Retinal pigment epithelial cell (primary cell): ENCODE measurements at regions not wholly inside any gene's neighbourhood (a gene's known extent, or its start where the extent isn't known, plus 50 kb on each side); places are given as distances from the start of the nearest gene placed in this dataset.

ENCODE experiments used
- DNase-seq: peaks from one replicate; pipeline ENCODE4 v3.0.0-alpha.2; 2010; ENCODE audit warnings: low read depth
- H3K4me3 ChIP-seq: 2 replicates; pipeline ENCODE4 v1.5.1; 2011; ENCODE audit warnings: mild to moderate bottlenecking, low read length, control low read depth, moderate library complexity
- TF ChIP-seq, protein P1 (sequence below): conservative IDR thresholded peaks from 2 replicates; pipeline ENCODE4 v1.5.1; 2011; ENCODE audit warnings: low read depth, low read length, control low read depth, inconsistent platforms

DNA sequence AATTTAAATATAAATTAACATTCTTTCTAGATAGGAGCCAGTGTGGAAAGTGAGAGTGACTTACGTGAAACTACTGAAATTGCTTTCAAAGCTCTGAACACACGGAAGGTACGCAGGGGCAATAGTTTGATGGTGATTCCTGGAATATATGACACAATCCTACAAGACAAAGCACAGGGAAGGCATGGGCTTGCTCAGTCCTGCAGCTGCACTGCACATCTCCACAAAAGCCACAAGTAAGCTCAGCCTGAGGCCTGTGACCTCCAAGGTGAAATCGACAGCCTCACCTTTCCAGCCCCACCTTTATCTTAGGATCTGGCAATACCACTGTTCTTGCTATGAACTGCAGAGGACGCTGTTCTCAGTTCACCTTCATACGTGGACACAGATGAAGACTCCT is 109.3 kb upstream of the SCN10A start:
- no peak for DNase-seq
- no peak overlapping the region for H3K4me3 ChIP-seq
- TF ChIP-seq, protein P1, sequence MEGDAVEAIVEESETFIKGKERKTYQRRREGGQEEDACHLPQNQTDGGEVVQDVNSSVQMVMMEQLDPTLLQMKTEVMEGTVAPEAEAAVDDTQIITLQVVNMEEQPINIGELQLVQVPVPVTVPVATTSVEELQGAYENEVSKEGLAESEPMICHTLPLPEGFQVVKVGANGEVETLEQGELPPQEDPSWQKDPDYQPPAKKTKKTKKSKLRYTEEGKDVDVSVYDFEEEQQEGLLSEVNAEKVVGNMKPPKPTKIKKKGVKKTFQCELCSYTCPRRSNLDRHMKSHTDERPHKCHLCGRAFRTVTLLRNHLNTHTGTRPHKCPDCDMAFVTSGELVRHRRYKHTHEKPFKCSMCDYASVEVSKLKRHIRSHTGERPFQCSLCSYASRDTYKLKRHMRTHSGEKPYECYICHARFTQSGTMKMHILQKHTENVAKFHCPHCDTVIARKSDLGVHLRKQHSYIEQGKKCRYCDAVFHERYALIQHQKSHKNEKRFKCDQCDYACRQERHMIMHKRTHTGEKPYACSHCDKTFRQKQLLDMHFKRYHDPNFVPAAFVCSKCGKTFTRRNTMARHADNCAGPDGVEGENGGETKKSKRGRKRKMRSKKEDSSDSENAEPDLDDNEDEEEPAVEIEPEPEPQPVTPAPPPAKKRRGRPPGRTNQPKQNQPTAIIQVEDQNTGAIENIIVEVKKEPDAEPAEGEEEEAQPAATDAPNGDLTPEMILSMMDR, result no peak

DNA sequence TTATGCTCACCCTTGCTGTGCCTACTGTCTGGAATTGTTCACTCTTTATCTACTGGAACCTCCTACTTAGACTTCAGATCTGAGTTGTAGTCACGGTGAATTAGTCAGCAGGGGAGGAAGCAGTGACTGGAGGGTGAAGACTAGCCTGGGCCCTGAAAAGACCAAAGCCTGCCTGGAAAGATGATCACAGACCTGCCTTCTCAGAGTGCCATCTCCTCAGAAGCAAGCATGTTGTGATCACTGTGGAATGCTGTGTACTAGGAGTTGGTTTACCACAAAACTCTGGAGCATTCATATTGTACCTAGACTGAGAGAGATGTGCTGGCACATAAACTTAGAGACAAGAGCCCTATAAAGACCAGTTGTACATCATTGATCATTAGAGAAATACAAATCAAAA is 100.7 kb upstream of the SCN10A start:
- no peak overlapping the region for H3K4me3 ChIP-seq
- TF ChIP-seq, protein P1, result no peak
- DNase-seq, result no peak

GRCh38 chr3:38907426-38907825 is 91.4 kb upstream of the SCN10A start:
- no peak overlapping the region for H3K4me3 ChIP-seq
- TF ChIP-seq, protein P1, result no peak
- no peak for DNase-seq

- DNase-seq, result no peak
- H3K4me3 ChIP-seq, result no peak overlapping the region
- TF ChIP-seq, protein P1, result no peak
These were observed 74.4 kb upstream of the SCN10A start for GRCh38 chr3:38890426-38890825.

DNA sequence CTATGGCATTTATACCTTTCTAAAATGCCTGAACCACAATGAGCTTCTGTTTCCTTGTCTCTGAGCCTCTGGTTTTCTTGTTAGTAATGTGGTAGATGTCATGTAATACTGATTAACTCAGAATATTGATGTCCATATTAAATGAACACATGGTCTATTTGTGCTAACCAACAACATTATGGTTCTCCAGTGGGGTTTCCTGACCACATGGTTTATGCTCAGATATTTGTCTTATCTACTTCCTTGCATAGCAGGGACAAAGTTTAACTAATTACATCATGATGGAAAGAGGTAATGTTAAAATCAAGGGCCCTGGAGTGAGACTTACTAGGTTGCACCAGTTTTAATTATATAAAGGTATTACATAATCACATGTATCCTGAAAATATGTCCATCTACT is 62.6 kb upstream of the SCN10A start:
- no peak for DNase-seq
- TF ChIP-seq, protein P1, result no peak

More for the DNA sequence above, 62.6 kb upstream of the SCN10A start:
- H3K4me3 ChIP-seq, result no peak overlapping the region
